ENCODE measurements at regions not wholly inside any gene's neighbourhood (a gene's known extent, or its start where the extent isn't known, plus 50 kb on each side); places are given as distances from the start of the nearest gene placed in this dataset.

DNA sequence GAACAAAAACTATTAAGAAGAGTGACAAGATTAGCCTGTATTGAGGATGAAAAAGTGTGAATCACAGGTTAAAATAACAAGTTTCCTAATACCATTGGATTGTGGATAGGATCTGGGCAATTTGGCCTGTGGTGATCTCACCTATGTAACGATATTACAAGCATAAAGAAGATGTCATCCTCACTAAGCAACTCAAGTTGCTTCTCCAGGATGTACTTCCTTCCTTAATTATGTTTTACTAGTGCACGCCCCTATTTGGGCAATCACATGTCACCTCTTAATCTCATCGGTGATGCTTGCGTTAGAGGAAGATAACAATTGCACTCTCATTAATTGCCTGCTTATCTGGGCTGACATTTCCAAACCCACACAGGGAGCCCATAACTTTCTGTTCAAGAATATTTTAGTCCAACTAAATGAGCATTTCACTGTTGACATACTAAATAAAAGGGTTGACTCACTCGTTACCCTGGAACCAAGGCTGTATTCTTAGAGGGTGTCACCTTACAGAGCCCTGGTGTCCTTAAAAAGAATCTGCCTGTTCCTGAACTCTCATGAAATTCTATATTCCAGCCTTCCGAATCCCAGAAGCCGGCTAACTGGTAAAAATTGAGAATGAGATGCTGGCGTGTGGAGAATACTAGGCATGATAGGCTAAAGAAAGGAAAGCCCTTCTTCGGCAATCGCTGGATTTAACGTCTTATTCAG, 88.2 kb upstream of the ATXN1 start:
- Histone ChIP-seq H3K4me3 (ENCODE audit: low read length, poor library complexity, severe bottlenecking) (peak overlapping the region; percentile 63), H3K4me2 (ENCODE audit: low read depth, low read length, poor library complexity, severe bottlenecking) (peak overlapping the region; percentile 71), H3F3A (ENCODE audit: low read depth) (peaks cover 8% of the 10 kb centered on the region; the same call in 1 of the 2 replicates), H3K4me1 (ENCODE audit: insufficient read depth, low read length, poor library complexity, severe bottlenecking) (peaks cover 64% of the 10 kb centered on the region), H3K36me3 (ENCODE audit: insufficient read depth, low read length) (no peaks in the 10 kb centered on the region), H3K9me3 (ENCODE audit: insufficient read depth, low read depth, low read length) (no peaks in the 10 kb centered on the region), H3K79me2 (ENCODE audit: insufficient read depth, low read length) (no peaks in the 10 kb centered on the region), H3K9me2 (replicated peaks; ENCODE audit: low read depth, low read length) (no peaks in the 10 kb centered on the region), H2AFZ (ENCODE audit: low read length) (0 out of 2 replicates have a peak overlapping the region, but pooled peaks have one; percentile 12), H3K27me3 (ENCODE audit: insufficient read depth, low read length, poor library complexity, severe bottlenecking) (no peaks in the 10 kb centered on the region), H4K20me1 (ENCODE audit: insufficient read depth, low read length, poor library complexity, severe bottlenecking) (no peaks in the 10 kb centered on the region), H3K9ac (ENCODE audit: low read depth, low read length, poor library complexity, severe bottlenecking) (peak overlapping the region; percentile 75)
- TF ChIP-seq, protein P1, sequence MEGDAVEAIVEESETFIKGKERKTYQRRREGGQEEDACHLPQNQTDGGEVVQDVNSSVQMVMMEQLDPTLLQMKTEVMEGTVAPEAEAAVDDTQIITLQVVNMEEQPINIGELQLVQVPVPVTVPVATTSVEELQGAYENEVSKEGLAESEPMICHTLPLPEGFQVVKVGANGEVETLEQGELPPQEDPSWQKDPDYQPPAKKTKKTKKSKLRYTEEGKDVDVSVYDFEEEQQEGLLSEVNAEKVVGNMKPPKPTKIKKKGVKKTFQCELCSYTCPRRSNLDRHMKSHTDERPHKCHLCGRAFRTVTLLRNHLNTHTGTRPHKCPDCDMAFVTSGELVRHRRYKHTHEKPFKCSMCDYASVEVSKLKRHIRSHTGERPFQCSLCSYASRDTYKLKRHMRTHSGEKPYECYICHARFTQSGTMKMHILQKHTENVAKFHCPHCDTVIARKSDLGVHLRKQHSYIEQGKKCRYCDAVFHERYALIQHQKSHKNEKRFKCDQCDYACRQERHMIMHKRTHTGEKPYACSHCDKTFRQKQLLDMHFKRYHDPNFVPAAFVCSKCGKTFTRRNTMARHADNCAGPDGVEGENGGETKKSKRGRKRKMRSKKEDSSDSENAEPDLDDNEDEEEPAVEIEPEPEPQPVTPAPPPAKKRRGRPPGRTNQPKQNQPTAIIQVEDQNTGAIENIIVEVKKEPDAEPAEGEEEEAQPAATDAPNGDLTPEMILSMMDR (conservative IDR thresholded peaks at IDR 0.05; ENCODE audit: low read length), result no peak
- no peak for TF ChIP-seq EZH2phosphoT487 (IDR thresholded peaks at IDR 0.05; ENCODE audit: borderline replicate concordance)

DNA sequence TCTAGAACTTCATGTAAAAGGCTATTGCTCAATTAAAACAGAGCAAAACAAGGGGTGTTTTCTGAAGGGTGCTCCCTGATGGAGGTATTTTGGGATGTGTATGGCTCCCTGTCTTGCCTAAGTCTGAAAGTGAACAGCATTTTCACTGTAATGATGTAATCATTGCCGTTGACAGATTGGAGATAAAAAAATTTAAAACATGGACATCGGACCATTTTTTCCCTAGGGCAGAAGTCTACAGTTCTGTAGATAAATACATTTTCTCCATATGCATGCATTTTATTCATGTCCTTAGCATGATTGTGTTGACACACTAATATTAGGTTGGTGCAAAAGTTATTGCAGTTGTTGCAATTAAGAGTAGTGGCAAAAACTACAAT, 85.1 kb upstream of the ATXN1 start:
- no peaks in the 10 kb centered on the region for H3K9me3 ChIP-seq (ENCODE audit: insufficient read depth, low read depth, low read length)
- H3K9ac ChIP-seq (ENCODE audit: low read depth, low read length, poor library complexity, severe bottlenecking), result no peak overlapping the region
- peaks cover 49% of the 10 kb centered on the region for H3K4me1 ChIP-seq (ENCODE audit: insufficient read depth, low read length, poor library complexity, severe bottlenecking)
- no peaks in the 10 kb centered on the region for H4K20me1 ChIP-seq (ENCODE audit: insufficient read depth, low read length, poor library complexity, severe bottlenecking)
- peaks cover 8% of the 10 kb centered on the region; the same call in 1 of the 2 replicates for H3F3A ChIP-seq (ENCODE audit: low read depth)
- TF ChIP-seq, protein P1 (conservative IDR thresholded peaks at IDR 0.05; ENCODE audit: low read length), result no peak
- TF ChIP-seq EZH2phosphoT487 (IDR thresholded peaks at IDR 0.05; ENCODE audit: borderline replicate concordance), result no peak
- H2AFZ ChIP-seq (ENCODE audit: low read length), result no peak overlapping the region
- H3K4me2 ChIP-seq (ENCODE audit: low read depth, low read length, poor library complexity, severe bottlenecking), result no peak overlapping the region
- no peaks in the 10 kb centered on the region for H3K27me3 ChIP-seq (ENCODE audit: insufficient read depth, low read length, poor library complexity, severe bottlenecking)
- H3K9me2 ChIP-seq (replicated peaks; ENCODE audit: low read depth, low read length), result no peaks in the 10 kb centered on the region
- no peaks in the 10 kb centered on the region for H3K79me2 ChIP-seq (ENCODE audit: insufficient read depth, low read length)
- no peak overlapping the region for H3K4me3 ChIP-seq (ENCODE audit: low read length, poor library complexity, severe bottlenecking)
- no peaks in the 10 kb centered on the region for H3K36me3 ChIP-seq (ENCODE audit: insufficient read depth, low read length)

DNA sequence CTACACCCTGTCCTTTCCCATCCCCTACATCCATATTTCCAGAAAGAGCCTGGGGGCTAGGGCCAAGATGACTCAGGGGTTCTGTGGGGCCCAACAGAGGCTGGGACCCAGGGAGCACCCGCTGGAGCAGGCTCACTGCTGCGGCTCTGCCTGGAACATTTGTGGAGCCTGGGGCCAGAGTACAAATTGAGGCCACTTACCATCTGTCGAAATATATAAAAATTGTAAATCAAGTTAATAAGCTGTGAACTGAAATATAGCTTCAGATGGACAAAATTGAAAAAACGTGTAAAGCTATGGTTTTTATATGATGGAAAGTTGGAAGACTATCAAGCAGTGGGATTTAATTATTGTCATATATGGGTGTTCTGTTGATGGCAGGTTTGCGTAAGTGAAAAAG, 82.9 kb upstream of the ATXN1 start:
- Histone ChIP-seq H4K20me1 (ENCODE audit: insufficient read depth, low read length, poor library complexity, severe bottlenecking) (no peaks in the 10 kb centered on the region), H3K4me2 (ENCODE audit: low read depth, low read length, poor library complexity, severe bottlenecking) (no peak overlapping the region), H3K27me3 (ENCODE audit: insufficient read depth, low read length, poor library complexity, severe bottlenecking) (no peaks in the 10 kb centered on the region), H3K9me2 (replicated peaks; ENCODE audit: low read depth, low read length) (no peaks in the 10 kb centered on the region), H3K4me3 (ENCODE audit: low read length, poor library complexity, severe bottlenecking) (no peak overlapping the region), H3K9me3 (ENCODE audit: insufficient read depth, low read depth, low read length) (no peaks in the 10 kb centered on the region), H2AFZ (ENCODE audit: low read length) (no peak overlapping the region; the same call in 1 of the 2 replicates), H3K9ac (ENCODE audit: low read depth, low read length, poor library complexity, severe bottlenecking) (no peak overlapping the region), H3F3A (ENCODE audit: low read depth) (no peaks in the 10 kb centered on the region), H3K4me1 (ENCODE audit: insufficient read depth, low read length, poor library complexity, severe bottlenecking) (peaks cover 46% of the 10 kb centered on the region), H3K36me3 (ENCODE audit: insufficient read depth, low read length) (no peaks in the 10 kb centered on the region), H3K79me2 (ENCODE audit: insufficient read depth, low read length) (no peaks in the 10 kb centered on the region)
- TF ChIP-seq, protein P1 (conservative IDR thresholded peaks at IDR 0.05; ENCODE audit: low read length), result no peak
- TF ChIP-seq EZH2phosphoT487 (IDR thresholded peaks at IDR 0.05; ENCODE audit: borderline replicate concordance), result no peak
